Endodermal cell (in vitro differentiated cells): ENCODE measurements at regions not wholly inside any gene's neighbourhood (a gene's known extent, or its start where the extent isn't known, plus 50 kb on each side); places are given as distances from the start of the nearest gene placed in this dataset.

ENCODE experiments used
- DNase-seq: peaks from one replicate; pipeline ENCODE4 v3.0.0-alpha.2; 2017
- H3K27ac ChIP-seq: 2 replicates; pipeline ENCODE4 v1.5.1; 2013; ENCODE audit warnings: mild to moderate bottlenecking, low read depth, low read length, moderate library complexity
- H3K27me3 ChIP-seq: 2 replicates; pipeline ENCODE4 v1.6.1; 2013; ENCODE audit warnings: mild to moderate bottlenecking, low read length, moderate library complexity; ENCODE audit not compliant: insufficient read depth, control insufficient read depth, poor library complexity, severe bottlenecking
- H3K36me3 ChIP-seq: 2 replicates; pipeline ENCODE4 v1.7.0; 2013; ENCODE audit warnings: mild to moderate bottlenecking, low read length, moderate library complexity; ENCODE audit not compliant: control insufficient read depth, insufficient read depth
- H3K4me1 ChIP-seq: one replicate; pipeline ENCODE4 v1.7.0; 2013; ENCODE audit warnings: low read length; ENCODE audit not compliant: control insufficient read depth, insufficient read depth
- H3K4me3 ChIP-seq: 2 replicates; pipeline ENCODE4 v1.5.1; 2013; ENCODE audit warnings: mild to moderate bottlenecking, low read length, moderate library complexity
- H3K9ac ChIP-seq: 2 replicates; pipeline ENCODE4 v1.6.1; 2013; ENCODE audit warnings: mild to moderate bottlenecking, low read length, moderate library complexity; ENCODE audit not compliant: poor library complexity, severe bottlenecking; ENCODE audit errors: extremely low read depth
- H3K9me3 ChIP-seq: 2 replicates; pipeline ENCODE4 v1.6.1; 2013; ENCODE audit warnings: mild to moderate bottlenecking, low read length, moderate library complexity; ENCODE audit not compliant: control insufficient read depth
- H3K27ac Mint-ChIP-seq: 2 replicates; pipeline ENCODE4 v1.8.0; 2020; ENCODE audit warnings: mixed read lengths
- H3K27me3 Mint-ChIP-seq: 2 replicates; pipeline ENCODE4 v1.8.0; 2021; ENCODE audit warnings: mild to moderate bottlenecking, mixed read lengths; ENCODE audit not compliant: insufficient read depth
- H3K36me3 Mint-ChIP-seq: 2 replicates; pipeline ENCODE4 v1.8.0; 2020; ENCODE audit warnings: low read depth, mixed read lengths
- H3K4me1 Mint-ChIP-seq: 2 replicates; pipeline ENCODE4 v1.8.0; 2020; ENCODE audit warnings: mixed read lengths
- H3K4me3 Mint-ChIP-seq: 2 replicates; pipeline ENCODE4 v1.8.0; 2020; ENCODE audit warnings: mild to moderate bottlenecking, moderate library complexity, mixed read lengths
- H3K9me3 Mint-ChIP-seq: 2 replicates; pipeline ENCODE4 v1.8.0; 2020; ENCODE audit warnings: mild to moderate bottlenecking, mixed read lengths
- CTCF ChIP-seq: fragments of 200-600 bp; sonication (generic); conservative IDR thresholded peaks from 2 replicates; pipeline ENCODE4 v1.5.0; 2021; ENCODE audit warnings: antibody characterized with exemption, mild to moderate bottlenecking
- WGBS, 2 experiments: methylation state at CpG; one replicate each; pipeline versions ENCODE4 v1.1.5 to v1.1.7; 2013; ENCODE audit warnings: missing lambda C conversion rate in 2 of 2, mixed read lengths in 1 of 2; ENCODE audit not compliant: insufficient coverage in 1 of 2, insufficient read length in 1 of 2; 5-methylcytosine and 5-hydroxymethylcytosine counted together

- H3K27ac ChIP-seq = no peak overlapping the region
- Mint-ChIP-seq H3K9me3 (no peaks in the 10 kb centered on the region), H3K27ac (no peak overlapping the region), H3K4me1 (no peaks in the 10 kb centered on the region), H3K27me3 (no peaks in the 10 kb centered on the region), H3K4me3 (no peak overlapping the region), H3K36me3 (no peaks in the 10 kb centered on the region)
- no peaks in the 10 kb centered on the region for H3K4me1 ChIP-seq
- H3K9ac ChIP-seq = no peak overlapping the region
- no peak for TF ChIP-seq CTCF
- H3K9me3 ChIP-seq = no peaks in the 10 kb centered on the region
- H3K4me3 ChIP-seq = no peak overlapping the region
- no peaks in the 10 kb centered on the region for H3K27me3 ChIP-seq
- no peak for DNase-seq
- no peaks in the 10 kb centered on the region for H3K36me3 ChIP-seq
These were observed 129.2 kb upstream of the ERBB4 start for GRCh38 chr2:212667751-212668316.

- Histone ChIP-seq H3K9me3 (no peaks in the 10 kb centered on the region), H3K4me3 (no peak overlapping the region), H3K36me3 (no peaks in the 10 kb centered on the region), H3K9ac (no peak overlapping the region), H3K27me3 (no peaks in the 10 kb centered on the region), H3K27ac (no peak overlapping the region), H3K4me1 (no peaks in the 10 kb centered on the region)
- no peak for DNase-seq
- no peaks in the 10 kb centered on the region for H3K27me3 Mint-ChIP-seq
- no peak for TF ChIP-seq CTCF
- 92% methylated on average over 1 of the region's 1 CpG; no CpG with 5 or more reads in 1 of the 2 experiments for WGBS, 2 experiments
- no peak overlapping the region for H3K4me3 Mint-ChIP-seq
- no peak overlapping the region for H3K27ac Mint-ChIP-seq
- no peaks in the 10 kb centered on the region for H3K36me3 Mint-ChIP-seq
- no peaks in the 10 kb centered on the region for H3K4me1 Mint-ChIP-seq
- H3K9me3 Mint-ChIP-seq = no peaks in the 10 kb centered on the region
These were observed 127.3 kb upstream of the ERBB4 start for GRCh38 chr2:212665948-212666347.

GRCh38 chr2:212659441-212659840 lies 120.8 kb upstream of the ERBB4 start:
- no peaks in the 10 kb centered on the region for H3K27me3 Mint-ChIP-seq
- TF ChIP-seq CTCF = no peak

More at GRCh38 chr2:212659441-212659840, 120.8 kb upstream of the ERBB4 start:
- DNase-seq = no peak
- Mint-ChIP-seq H3K4me1 (peaks cover 7% of the 10 kb centered on the region), H3K4me3 (no peak overlapping the region), H3K36me3 (no peaks in the 10 kb centered on the region), H3K27ac (no peak overlapping the region), H3K9me3 (peaks cover 3% of the 10 kb centered on the region)
- Histone ChIP-seq H3K4me3 (no peak overlapping the region), H3K9me3 (no peaks in the 10 kb centered on the region), H3K9ac (no peak overlapping the region), H3K4me1 (no peaks in the 10 kb centered on the region), H3K36me3 (no peaks in the 10 kb centered on the region), H3K27me3 (no peaks in the 10 kb centered on the region), H3K27ac (no peak overlapping the region)
- 75 to 79% methylated on average over 2 to 3 of the region's 3 CpGs for WGBS, 2 experiments
